NCI-H2171 treated with DMSO at 0.1 percent for 48 hours (cell line): ENCODE measurements at regions not wholly inside any gene's neighbourhood (a gene's known extent, or its start where the extent isn't known, plus 50 kb on each side); places are given as distances from the start of the nearest gene placed in this dataset.

Source experiments
- DNase-seq: peaks from one replicate; lab custom pipeline; 2025; lab: John Stamatoyannopoulos, UW

- no peak for DNase-seq
Measured at GRCh38 chr17:68184816-68185436, 62.9 kb upstream of the AMZ2 start.

GRCh38 chr17:68185820-68186219 is 62.0 kb upstream of the AMZ2 start:
- DNase-seq, result no peak

- no peak for DNase-seq
Measured at GRCh38 chr17:68190495-68190894, 57.3 kb upstream of the AMZ2 start.

- DNase-seq, result peak; percentile 42
Measured at GRCh38 chr17:68195667-68196393, 52.0 kb upstream of the AMZ2 start.

- no peak for DNase-seq
Measured at GRCh38 chr17:68196394-68197090, 51.3 kb upstream of the AMZ2 start.

GRCh38 chr17:68197091-68197996 is 50.5 kb upstream of the AMZ2 start:
- DNase-seq, result peak; percentile 45

GRCh38 chr17:68197997-68198930 is 49.6 kb upstream of the AMZ2 start:
- DNase-seq, result no peak
